ENCODE measurements at regions not wholly inside any gene's neighbourhood (a gene's known extent, or its start where the extent isn't known, plus 50 kb on each side); places are given as distances from the start of the nearest gene placed in this dataset.

DNA sequence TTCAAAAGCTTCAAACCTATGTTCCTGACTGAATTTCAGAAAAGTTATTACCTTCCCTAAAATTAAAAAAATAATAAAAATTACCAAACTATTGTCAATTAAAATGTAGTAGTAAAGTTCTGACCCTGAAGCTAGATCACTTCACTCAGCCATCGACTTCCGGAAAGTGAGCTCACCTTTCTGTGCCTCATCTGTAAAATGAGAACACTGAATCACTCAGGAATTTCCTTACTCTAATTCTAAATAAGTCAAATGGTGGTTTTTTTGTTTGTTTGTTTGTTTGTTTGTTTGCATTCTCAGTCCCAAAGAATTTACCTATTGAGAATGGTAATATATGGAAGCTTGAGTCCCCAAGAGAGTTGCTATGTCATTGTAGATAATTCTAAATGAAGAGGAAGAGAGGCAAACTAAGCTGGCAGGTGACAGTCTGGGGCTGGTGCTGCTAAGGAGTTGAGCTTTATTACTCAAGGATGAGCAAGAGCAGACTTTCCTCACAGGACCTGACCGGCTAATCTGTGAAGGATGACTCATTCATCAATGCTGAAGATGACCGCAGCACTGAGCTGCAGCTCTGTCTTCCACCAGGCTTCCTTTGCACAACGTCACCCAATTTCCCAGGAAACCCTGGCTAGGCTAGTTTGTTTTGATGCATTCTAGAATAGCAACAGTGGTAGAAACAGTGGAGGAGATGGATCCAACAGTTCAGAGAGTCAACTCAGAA is 248.8 kb downstream of the RAB38 start:
- no peaks in the 10 kb centered on the region for H3K36me3 ChIP-seq (ENCODE audit: control insufficient read depth, insufficient read depth, low read length)
- H3K4me3 ChIP-seq (ENCODE audit: low read length), result no peak overlapping the region
- no peaks in the 10 kb centered on the region for H3K27me3 Mint-ChIP-seq (ENCODE audit: low read depth in 2 of 2)
- DNase-seq, result no peak
- peaks cover 0 to 4% of the 10 kb centered on the region in 2 donors for H3K9me3 Mint-ChIP-seq
- H3K4me3 Mint-ChIP-seq, result no peak overlapping the region
- H3K4me1 Mint-ChIP-seq, result no peaks in the 10 kb centered on the region
- TF ChIP-seq, protein P1, sequence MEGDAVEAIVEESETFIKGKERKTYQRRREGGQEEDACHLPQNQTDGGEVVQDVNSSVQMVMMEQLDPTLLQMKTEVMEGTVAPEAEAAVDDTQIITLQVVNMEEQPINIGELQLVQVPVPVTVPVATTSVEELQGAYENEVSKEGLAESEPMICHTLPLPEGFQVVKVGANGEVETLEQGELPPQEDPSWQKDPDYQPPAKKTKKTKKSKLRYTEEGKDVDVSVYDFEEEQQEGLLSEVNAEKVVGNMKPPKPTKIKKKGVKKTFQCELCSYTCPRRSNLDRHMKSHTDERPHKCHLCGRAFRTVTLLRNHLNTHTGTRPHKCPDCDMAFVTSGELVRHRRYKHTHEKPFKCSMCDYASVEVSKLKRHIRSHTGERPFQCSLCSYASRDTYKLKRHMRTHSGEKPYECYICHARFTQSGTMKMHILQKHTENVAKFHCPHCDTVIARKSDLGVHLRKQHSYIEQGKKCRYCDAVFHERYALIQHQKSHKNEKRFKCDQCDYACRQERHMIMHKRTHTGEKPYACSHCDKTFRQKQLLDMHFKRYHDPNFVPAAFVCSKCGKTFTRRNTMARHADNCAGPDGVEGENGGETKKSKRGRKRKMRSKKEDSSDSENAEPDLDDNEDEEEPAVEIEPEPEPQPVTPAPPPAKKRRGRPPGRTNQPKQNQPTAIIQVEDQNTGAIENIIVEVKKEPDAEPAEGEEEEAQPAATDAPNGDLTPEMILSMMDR (IDR thresholded peaks at IDR 0.05), result no peak
- no peak overlapping the region for H3K27ac Mint-ChIP-seq
- no peaks in the 10 kb centered on the region for H3K27me3 ChIP-seq (ENCODE audit: control insufficient read depth, insufficient read depth, low read length)
- ATAC-seq, result no peak
- no peaks in the 10 kb centered on the region for H3K4me1 ChIP-seq (ENCODE audit: control insufficient read depth, insufficient read depth, low read length)
- no peaks in the 10 kb centered on the region for H3K36me3 Mint-ChIP-seq
- H3K9me3 ChIP-seq (ENCODE audit: control insufficient read depth, insufficient read depth, low read length), result peaks cover 3% of the 10 kb centered on the region
- no peak overlapping the region for H3K27ac ChIP-seq (ENCODE audit: low read length)
- WGBS (ENCODE audit: insufficient coverage), result 81% methylated on average over 5 of the region's 5 CpGs
- intact Hi-C loops (cut with micrococcal nuclease), result no loop called here

- Histone ChIP-seq H3K27ac (ENCODE audit: low read length) (no peak overlapping the region), H3K4me3 (ENCODE audit: low read length) (no peak overlapping the region), H3K27me3 (ENCODE audit: control insufficient read depth, insufficient read depth, low read length) (no peaks in the 10 kb centered on the region), H3K36me3 (ENCODE audit: control insufficient read depth, insufficient read depth, low read length) (no peaks in the 10 kb centered on the region), H3K4me1 (ENCODE audit: control insufficient read depth, insufficient read depth, low read length) (no peaks in the 10 kb centered on the region), H3K9me3 (ENCODE audit: control insufficient read depth, insufficient read depth, low read length) (no peaks in the 10 kb centered on the region)
- H3K27ac Mint-ChIP-seq, result no peak overlapping the region
- 73% methylated on average over 1 of the region's 1 CpG for WGBS (ENCODE audit: insufficient coverage)
- no peak for DNase-seq
- TF ChIP-seq, protein P1 (IDR thresholded peaks at IDR 0.05), result no peak
- intact Hi-C loops (cut with micrococcal nuclease), result no loop called here
- no peaks in the 10 kb centered on the region for H3K4me1 Mint-ChIP-seq
- H3K27me3 Mint-ChIP-seq (ENCODE audit: low read depth in 2 of 2), result no peaks in the 10 kb centered on the region
- H3K9me3 Mint-ChIP-seq, result peaks cover 0 to 8% of the 10 kb centered on the region in 2 donors
- no peaks in the 10 kb centered on the region for H3K36me3 Mint-ChIP-seq
- no peak overlapping the region for H3K4me3 Mint-ChIP-seq
- ATAC-seq, result no peak
These were observed 251.1 kb downstream of the RAB38 start for GRCh38 chr11:87924125-87924524.

- H3K27me3 ChIP-seq (ENCODE audit: control insufficient read depth, insufficient read depth, low read length), result no peaks in the 10 kb centered on the region
- ATAC-seq, result no peak
- H3K4me3 ChIP-seq (ENCODE audit: low read length), result no peak overlapping the region
- H3K9me3 ChIP-seq (ENCODE audit: control insufficient read depth, insufficient read depth, low read length), result peaks cover 2% of the 10 kb centered on the region
- Mint-ChIP-seq H3K27me3 (ENCODE audit: low read depth in 2 of 2) (no peaks in the 10 kb centered on the region), H3K27ac (no peak overlapping the region), H3K36me3 (peaks cover 6% of the 10 kb centered on the region), H3K4me3 (no peak overlapping the region), H3K9me3 (peaks cover 5 to 6% of the 10 kb centered on the region in 2 donors), H3K4me1 (no peaks in the 10 kb centered on the region)
- no peak overlapping the region for H3K27ac ChIP-seq (ENCODE audit: low read length)
- intact Hi-C loops (cut with micrococcal nuclease), result no loop called here
- no peaks in the 10 kb centered on the region for H3K4me1 ChIP-seq (ENCODE audit: control insufficient read depth, insufficient read depth, low read length)
- no peak for DNase-seq
- no peaks in the 10 kb centered on the region for H3K36me3 ChIP-seq (ENCODE audit: control insufficient read depth, insufficient read depth, low read length)
- 90% methylated on average over 3 of the region's 3 CpGs for WGBS (ENCODE audit: insufficient coverage)
- TF ChIP-seq, protein P1 (IDR thresholded peaks at IDR 0.05), result no peak
These were observed 258.1 kb downstream of the RAB38 start for GRCh38 chr11:87917111-87917510.

DNA sequence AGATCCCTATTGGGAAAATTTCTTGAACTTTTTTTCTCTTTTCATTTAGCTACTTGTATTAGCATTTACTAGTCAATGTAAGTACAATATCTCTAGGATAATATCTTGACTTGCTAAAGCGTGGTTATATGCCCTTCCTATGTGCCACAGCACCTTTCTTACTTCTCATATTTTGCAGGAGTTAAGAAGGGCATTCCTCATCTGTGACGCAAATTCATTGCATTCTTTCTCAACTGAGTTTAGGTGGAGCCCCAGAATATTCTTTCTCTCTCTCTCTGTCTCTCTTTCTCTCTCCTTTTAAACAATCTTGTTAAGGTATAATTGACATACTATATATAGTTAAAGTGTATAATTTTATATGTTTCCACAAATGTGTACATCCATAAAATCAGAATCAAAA is 266.1 kb downstream of the RAB38 start:
- DNase-seq (no peak), ATAC-seq (no peak)
- H3K36me3 Mint-ChIP-seq, result peaks cover 4% of the 10 kb centered on the region
- WGBS (ENCODE audit: insufficient coverage), result 86% methylated on average over 2 of the region's 2 CpGs
- H3K9me3 ChIP-seq (ENCODE audit: control insufficient read depth, insufficient read depth, low read length), result no peaks in the 10 kb centered on the region
- H3K27me3 ChIP-seq (ENCODE audit: control insufficient read depth, insufficient read depth, low read length), result no peaks in the 10 kb centered on the region
- H3K4me3 ChIP-seq (ENCODE audit: low read length), result no peak overlapping the region
- no peaks in the 10 kb centered on the region for H3K36me3 ChIP-seq (ENCODE audit: control insufficient read depth, insufficient read depth, low read length)
- H3K4me1 Mint-ChIP-seq, result no peaks in the 10 kb centered on the region
- intact Hi-C loops (cut with micrococcal nuclease), result no loop called here
- TF ChIP-seq, protein P1 (IDR thresholded peaks at IDR 0.05), result no peak
- H3K27me3 Mint-ChIP-seq (ENCODE audit: low read depth in 2 of 2), result no peaks in the 10 kb centered on the region
- peaks cover 3 to 6% of the 10 kb centered on the region in 2 donors for H3K9me3 Mint-ChIP-seq
- H3K4me3 Mint-ChIP-seq, result no peak overlapping the region
- no peak overlapping the region for H3K27ac Mint-ChIP-seq
- H3K4me1 ChIP-seq (ENCODE audit: control insufficient read depth, insufficient read depth, low read length), result no peaks in the 10 kb centered on the region
- H3K27ac ChIP-seq (ENCODE audit: low read length), result no peak overlapping the region

Data from natural killer cell (primary cell).